HG03558 (cell line): ENCODE measurements at regions not wholly inside any gene's neighbourhood (a gene's known extent, or its start where the extent isn't known, plus 50 kb on each side); places are given as distances from the start of the nearest gene placed in this dataset.

Experiments
- ATAC-seq: cut with Tn5 transposase; IDR thresholded peaks from one replicate; pipeline ENCODE4 v1.9.1; 2021; ENCODE audit warnings: moderate number of reproducible peaks; ENCODE audit not compliant: unreplicated experiment; ENCODE audit errors: extremely low read depth

DNA sequence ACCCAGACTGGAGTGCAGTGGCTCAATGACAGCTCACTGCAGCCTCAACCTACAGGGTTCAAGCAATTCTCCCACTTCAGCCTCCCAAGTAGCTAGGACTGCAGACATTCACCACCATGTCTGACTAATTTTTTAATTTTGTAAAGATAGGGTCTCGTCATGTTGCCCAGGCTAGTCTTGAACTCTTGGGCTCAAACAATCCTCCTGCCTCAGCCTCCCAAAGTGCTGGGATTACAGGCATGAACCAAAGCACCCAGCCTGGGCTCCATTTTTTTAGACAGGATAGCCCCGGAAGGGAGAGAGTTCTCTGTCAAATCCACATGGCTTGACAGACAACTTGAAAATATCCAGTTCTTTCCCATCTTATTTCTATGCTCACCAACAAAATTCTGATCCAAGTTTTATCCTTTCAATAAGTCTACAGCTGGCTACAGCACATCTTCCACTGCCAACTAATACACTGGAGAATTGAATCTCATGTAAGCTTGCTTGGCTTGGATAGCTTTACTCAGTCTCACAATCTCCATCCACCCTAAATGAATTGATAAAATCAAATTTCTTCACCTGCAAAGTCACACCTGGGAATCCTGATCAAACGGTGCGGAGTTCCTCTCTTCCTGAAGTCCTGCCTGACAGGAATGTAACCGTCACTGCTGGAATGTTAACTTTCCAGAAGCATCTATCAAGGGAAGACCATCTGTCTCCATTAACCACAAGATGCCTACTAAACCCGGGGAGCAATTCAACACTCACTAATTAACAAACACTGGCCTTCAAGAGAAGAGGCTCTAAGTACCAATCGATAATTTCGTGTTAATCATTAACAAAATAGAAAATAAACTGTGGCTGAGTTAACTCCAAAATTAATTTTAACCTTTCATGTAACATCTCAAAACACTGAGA is 239.7 kb upstream of the MKLN1 start:
- no peak for ATAC-seq

DNA sequence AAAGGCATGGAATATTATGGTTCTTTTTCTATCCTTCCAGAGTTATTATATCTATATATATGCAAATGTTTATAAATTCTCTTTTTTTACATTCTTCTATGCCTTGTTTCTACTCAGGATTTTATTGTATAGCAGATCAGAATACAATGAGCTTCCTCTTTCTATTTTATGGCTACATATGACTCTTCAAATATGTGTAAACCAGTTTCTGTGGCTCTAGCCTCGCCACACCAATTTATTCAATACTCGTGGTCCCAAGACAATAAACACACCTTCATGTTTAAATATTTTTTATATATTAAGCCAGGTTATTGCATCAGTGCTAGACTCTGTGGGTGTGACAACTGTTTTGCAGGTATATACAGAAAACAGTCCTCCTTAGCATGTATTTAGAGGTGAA is 237.5 kb upstream of the MKLN1 start:
- no peak for ATAC-seq

DNA sequence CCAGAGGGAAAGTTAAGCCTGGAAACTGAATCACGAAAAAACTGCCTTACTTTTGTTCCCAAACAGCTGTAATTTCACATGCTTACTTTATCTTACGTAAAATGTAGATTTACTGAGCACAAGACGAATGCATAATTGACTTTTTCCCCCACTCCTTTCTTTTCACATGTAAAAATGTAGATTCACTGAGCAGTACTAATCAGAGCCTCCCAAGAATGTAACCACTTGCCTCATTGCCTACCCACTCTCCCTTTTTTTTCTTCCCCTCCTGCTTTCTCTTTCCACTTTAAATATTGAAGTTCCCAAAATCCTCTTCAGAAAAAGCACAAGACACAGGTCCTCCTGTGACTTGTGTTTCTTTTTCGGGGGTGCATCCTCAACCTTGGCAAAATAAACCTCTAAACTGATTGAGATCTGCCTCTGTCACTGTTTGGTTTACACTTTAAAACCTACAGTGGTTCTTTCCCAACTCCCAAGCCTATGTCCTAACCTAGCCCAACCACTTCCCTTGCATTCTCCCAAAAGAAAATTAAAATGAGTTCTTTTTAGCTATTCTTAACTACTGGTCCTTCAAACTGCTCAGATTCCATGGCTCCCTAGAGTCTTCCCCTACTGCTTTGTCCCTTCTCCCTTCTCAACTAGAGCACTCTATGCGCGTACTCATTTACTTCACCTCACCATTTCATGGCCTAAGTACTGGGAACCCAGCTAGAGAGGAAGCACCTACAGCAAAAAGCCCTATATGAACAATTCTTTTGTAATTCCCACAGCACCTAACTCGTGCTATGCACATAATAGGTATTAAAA is 236.6 kb upstream of the MKLN1 start:
- no peak for ATAC-seq

DNA sequence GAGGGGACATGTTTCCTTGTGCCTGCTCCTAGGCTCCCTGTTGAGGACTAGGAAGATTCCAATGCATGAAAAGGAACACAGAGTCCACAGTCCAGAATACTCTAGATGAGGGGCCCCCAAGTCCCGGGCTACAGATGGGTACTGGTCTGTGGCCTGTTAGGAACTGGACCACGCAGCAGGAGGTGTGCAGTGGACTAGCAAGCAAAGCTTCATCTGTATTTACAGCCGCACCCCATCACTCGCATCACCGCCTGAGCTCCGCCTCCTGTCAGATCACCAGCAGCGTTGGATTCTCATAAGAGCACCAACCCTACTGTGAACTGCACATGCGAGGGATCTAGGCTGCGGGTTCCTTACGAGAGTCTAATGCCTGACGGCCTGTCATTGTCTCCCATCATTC is 233.0 kb upstream of the MKLN1 start:
- no peak for ATAC-seq

DNA sequence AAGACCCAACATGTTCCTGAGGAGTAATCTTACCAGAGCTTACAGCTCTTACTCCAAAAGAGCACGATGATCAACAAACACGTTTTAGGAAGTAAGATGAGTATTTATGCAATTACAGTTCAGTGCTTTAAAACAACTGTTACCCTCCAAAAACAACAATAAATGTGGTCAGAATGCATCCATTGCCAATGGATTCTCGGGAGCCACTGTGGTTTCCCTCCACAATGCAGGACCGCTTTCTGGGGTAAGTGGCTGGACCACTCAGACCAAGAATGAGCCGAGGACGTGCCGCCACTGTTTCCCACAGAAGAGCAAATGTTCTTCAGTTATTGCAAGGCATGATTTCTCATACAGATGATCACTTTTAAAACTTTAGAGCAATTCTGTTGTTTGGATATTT is 232.3 kb upstream of the MKLN1 start:
- no peak for ATAC-seq

DNA sequence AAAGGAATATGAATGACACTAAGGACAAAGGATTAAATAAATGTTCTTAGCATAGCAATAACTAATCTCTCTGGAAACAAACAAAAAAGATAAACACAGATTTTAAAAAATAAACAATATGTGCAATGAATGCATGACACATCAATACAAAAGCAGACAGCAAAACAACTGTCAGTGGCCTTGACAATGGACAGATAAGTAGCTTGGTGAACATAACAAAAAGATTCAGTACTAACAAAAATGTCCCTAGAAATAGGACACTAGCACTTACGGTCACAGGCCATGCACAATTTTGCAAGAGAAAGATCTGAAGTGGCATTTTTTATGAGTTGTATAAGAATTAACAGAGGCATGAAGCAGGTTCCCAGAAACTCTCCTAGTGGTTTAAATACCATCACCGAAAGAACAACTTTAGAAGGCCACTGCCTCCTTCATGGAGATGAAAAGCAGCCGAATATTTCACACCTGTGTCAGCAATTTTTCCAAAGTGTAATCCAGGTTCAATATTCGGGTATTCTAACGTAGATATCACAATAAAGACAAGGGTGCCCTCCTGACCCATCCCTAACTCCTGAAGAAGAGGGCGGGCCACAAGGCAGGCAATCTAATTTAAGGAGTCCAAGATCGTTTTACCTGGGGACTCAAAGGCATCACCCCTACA is 231.3 kb upstream of the MKLN1 start:
- ATAC-seq = no peak

DNA sequence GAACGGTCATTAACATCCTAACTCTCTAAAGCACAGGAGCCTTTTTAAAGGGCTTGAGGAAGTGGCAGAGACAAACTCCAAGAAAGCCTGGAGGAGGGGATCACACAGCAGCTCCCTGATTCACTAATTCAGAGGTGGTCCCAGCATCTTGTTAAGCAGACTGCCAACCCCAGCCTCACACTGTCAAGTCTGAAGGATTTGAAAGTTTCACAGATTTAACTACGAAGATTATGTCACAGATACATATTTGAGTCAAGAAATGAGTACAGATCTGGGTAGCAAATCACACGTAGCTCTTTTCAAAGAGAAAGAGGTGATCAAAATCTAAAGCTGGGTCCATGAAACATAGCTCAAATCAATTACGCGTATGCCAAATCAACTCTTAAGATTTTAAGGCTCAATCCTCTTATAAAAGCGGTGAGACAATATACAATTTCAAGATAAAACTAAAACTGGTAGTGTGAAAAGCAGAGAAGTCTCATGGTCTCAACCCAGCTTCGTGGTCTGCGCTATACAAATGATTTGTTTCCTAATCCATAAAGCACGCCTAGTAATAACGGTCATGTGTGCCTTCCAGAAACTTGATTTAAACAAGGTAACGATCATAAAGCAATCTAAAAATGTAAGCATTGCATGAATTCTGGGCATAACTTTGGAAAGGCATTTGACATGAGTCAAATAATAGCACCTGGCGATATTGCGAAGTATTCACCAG is 229.9 kb upstream of the MKLN1 start:
- no peak for ATAC-seq

DNA sequence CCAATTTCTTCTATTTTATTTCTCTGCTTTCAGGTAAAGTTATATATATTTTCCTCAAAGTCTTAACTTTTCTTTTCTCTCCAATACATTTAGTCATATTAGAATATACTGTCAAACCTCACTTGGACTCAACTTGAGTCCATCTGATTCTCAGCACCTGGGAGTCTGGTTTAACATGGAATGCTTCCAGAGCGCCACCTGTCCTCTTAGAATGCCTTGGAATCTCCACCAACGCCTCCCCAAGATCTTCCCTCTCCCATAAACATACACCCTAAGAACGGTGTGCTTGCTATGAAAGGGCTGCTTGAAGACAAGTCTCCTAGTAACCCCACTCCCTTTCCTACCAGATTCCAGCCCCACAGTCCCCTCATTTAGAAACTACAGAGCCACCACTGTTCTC is 229.1 kb upstream of the MKLN1 start:
- no peak for ATAC-seq

DNA sequence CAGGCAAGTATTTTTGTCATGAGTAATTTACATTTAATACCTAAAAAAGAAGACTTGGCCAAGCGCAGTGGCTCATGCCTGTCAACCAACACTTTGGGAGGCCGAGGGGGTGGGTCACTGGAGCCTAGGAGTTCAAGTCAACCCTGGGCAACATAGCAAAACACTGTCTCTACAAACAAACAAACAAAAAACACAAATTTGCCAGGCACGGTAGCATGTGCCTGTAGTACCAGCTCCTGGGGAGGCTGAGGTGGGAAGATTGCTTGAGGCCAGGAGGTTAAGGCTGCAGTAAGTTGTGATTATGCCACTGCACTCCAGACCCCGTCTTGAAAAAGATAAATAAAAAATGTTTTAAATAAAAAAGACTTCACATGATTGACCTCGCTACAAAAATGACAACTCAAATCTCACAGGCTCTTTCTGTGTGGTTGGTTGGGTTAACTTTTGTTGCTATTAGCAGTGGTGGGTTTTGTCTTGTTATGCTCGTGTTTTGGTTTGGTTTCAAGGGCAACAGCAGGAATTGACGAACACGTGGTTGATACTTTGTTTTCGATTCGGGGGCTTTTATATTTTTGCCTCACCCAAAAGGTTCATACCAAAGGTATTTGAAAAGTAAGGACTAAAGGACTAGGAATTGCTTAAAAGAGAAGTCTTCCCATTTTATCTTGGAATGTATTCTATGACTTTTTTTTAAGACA is 227.2 kb upstream of the MKLN1 start:
- no peak for ATAC-seq

DNA sequence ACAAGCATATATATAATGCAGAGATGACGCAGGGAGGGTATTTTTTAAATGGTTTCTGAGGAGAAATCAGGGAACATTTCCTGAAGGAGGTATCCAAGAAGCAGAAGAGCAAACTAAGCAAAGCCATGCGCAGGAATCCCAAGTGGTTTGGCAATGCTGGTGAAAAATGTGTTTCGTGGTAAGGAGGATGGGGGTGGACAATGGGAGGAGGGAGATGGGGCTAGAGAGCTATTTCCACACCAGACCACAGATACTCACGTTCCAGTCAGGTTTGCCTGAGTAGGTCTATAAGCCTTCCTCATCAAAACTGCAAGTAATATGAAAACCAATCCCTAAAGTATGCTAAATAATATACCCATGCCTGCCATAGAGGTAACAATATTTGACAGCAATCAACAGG is 223.7 kb upstream of the MKLN1 start:
- no peak for ATAC-seq

DNA sequence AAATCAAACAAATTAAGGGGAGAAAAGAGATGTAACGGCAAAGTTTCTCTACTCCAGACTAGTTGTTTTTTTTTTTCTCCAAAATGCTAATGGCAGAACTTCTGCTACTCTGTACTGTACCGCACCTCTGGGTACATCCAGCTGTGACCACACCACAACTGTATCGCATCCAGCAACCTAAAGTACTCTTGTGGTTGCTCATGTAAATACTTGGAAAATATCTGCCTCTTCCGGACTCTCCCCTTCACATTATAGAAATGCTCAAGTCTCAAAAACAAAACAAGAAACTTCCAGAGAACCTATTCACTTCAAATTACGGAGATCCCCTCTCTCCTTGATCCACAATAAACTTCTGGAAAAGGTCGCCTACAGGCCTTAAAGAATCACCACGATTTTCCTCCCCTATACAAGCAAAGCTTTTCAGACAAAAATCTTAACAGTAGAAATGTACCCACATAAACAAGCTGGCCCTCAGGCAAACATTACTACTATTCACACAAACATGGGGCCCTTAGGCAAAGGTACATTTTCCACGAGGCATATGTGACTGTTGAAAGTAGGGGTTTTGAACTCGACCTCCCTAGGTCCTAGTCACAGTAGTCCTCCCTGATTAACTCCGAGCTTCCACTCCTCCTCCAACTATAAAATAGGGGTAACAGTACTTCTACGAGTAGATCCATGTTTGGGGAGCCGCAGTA is 222.9 kb upstream of the MKLN1 start:
- no peak for ATAC-seq

DNA sequence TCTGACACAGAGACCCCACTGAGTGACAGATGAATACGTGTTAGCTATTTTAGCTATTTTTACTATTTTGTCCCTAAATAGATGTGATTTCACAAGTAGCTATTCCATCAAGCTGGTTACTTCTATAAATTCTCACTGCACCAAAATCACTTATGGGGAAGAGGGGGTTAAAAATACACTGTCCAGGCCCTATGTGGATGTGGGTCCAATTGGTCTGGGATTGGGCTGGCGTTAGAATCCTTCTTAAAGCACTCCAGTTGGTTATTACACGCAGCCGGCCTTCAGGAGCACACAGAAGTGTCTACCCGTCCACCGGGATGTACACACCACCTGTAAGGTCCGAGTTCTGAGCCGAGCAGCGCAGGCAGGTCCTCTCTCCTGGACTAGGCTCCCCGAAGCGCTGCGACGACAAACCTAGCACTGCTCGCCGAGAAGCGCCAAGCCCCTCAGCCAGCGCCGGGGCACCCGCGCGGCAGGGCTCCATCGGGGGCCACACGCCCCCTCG is 222.3 kb upstream of the MKLN1 start:
- ATAC-seq = peak; percentile 0

DNA sequence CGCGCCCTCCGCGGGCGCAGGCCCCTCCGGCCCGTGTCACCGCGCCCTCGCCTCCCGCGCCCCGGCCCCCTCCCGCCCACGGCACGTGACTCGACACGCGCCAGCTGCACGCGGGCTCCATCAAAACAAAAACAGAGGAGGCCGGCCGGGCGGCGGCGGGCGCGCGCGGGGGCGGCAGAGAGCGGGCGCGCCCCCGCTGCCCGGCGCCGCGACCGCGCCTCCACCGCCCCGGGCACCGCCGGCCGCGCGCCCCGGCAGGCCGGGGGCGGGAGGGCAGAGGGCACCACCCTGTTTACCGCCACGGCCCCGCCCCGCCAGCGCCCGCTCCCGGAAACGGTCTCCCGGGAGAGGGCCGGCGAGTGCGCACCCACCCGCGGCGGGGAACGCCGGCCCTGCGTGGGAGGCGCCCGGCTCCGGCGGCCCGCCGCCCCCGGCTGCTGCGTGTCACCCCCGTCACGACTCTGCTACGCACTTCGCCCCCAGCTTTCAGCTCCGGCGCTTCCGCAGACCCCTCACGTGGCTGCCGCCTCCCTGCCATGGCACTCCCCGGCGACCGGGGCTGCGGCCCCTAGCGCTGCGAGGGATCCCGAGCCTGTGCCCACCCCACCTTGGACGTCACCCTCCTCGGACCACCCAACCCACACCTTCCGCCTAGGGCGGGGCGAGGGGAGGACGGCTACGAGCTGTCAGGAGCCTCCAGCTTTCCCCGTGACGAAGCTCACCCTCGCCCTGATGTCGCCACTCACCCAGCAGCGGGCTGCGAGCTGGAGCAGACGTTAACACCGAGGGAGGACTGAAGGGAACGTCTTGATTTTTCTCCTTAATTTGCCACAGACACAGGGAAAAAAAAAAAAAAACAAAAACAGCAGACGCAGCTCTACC is 221.6 kb upstream of the MKLN1 start:
- ATAC-seq = peak; percentile 25

DNA sequence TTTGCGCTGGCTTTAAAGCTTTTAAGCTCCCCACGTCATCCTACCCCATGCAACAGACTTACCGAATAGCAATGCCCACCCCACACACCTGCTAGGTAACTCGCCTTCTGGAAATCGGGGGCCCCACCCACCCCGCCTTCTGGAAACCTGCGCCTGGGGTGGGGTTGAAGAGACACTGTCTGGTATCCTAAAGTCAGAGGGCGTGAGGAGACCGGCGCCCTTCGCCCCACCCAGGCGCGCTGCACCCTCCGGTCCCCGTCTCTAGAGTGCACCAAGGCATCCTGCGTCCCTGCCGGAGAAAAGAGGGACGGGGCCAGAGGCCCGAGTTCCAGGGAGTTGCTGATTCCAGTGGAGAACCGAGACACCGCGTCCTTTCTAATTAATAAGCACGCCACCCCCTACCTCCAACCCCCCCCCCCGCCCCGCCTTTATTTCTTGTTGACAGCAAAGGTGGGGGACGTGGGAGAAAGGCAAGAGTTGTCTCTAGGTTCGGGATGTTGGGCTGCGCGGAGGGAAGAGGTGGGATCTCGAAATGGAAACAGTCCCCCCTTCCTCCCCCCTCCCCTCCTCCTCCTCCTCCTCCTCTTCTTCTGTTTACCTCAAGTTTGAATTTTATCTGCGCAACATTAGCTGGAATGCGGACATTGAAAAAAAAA is 220.9 kb upstream of the MKLN1 start:
- ATAC-seq = no peak

DNA sequence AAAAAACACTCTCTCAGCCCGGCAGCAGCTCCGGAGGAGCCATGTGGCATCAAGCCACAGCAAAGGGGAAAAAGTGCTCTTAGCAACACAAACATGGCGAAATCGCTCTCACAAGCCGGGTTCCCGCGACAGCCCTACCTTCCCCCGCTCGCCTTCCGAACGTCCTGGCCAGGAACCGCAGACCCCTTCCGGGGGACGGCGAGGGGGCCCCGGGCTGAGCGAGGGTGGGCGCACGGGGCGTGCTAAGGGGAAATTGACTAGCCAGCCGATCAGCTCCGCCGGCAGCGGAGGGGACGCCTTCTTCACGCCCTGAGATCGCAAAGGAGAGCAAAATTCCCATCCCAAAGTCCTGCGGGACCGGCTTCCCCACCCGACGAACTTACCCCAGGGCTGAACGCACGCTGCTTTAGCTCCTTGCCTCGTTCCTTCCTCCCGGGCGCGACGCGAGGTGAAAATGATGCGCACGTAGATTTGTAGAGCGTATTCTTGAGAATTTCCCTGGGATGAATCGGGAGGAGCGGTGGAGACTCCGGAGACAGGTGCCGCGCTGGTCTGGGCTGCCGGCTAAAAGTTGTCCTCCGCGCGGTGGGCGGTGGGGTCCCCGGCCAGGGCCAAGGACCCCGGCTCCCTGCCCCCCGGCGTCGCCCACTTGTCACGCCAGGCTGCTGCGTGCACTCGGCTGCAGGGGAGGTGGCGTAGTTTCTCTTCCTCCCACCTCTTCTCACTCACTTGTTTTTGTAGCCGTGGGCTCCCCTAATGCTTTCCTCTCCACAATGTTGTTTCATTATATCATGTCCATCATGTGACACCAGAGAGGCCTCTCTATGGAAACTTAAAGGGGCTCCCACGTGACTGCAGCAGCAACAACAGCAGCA is 220.1 kb upstream of the MKLN1 start:
- ATAC-seq = peak; percentile 37

DNA sequence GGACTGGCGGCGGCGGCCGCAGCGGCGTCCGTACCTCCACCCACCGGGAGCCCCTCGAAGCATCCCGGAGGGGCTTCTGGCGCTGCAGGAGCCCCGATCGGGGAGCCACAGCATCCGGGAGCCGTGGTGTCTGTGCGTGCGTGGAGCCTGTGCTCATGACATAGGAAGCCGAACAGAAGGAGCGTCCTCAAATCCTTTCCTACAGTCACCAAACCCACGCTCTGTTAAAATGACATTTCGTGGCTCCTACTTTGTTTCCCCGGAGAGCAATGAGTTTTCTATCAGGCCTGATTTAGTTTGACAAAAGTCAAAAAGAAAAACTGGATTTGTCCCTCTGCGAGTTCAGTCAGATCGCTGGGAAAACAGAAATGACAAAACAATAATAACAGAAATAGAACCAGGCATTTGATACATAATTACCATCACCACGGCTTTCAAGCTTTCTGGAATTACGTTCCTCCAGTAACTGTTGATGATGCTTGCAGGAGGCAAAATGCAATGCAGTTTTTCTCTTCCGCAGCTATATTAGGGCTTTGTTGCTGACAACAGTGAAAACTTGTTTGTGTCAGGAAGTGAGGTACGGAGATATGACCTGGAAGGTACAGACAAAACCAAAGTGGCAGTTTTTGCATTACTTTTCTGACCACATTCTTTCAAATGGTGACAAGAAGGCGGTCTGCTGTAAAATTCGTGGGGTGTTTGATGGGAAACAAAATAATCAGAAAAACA is 219.3 kb upstream of the MKLN1 start:
- no peak for ATAC-seq
